Activated CD8-positive, alpha-beta T cell treated with anti-CD3 and anti-CD28 coated beads, Interleukin-2, amount 10 ng/mL, durations not matched to agents 7 days and 5 days (primary cell): ENCODE measurements at regions not wholly inside any gene's neighbourhood (a gene's known extent, or its start where the extent isn't known, plus 50 kb on each side); places are given as distances from the start of the nearest gene placed in this dataset.

ENCODE experiments used
- ATAC-seq: fragments of 150-1000 bp; cut with Tn5 transposase; one replicate; pipeline ENCODE4 v1.10.0; 2021; ENCODE audit warnings: moderate library complexity
- CTCF ChIA-PET: fragments of 350-600 bp; sonication (Branson Sonifier 250); formaldehyde crosslinking; loops from one replicate; lab custom pipeline; 2021; ENCODE audit warnings: antibody characterized with exemption; lab: Charles Lee
- POLR2A ChIA-PET: fragments of 350-600 bp; sonication (Branson Sonifier 250); formaldehyde crosslinking; loops from one replicate; lab custom pipeline; 2021; ENCODE audit warnings: antibody characterized with exemption; lab: Charles Lee
- DNase-seq: peaks from one replicate; pipeline ENCODE4 v3.0.0-alpha.2; 2020
- H3K27ac Mint-ChIP-seq: one replicate; pipeline ENCODE4 v1.8.0; 2021; ENCODE audit warnings: mild to moderate bottlenecking, mixed read lengths
- H3K27me3 Mint-ChIP-seq: one replicate; pipeline ENCODE4 v1.8.0; 2021; ENCODE audit warnings: low read depth, mixed read lengths
- H3K36me3 Mint-ChIP-seq: one replicate; pipeline ENCODE4 v1.8.0; 2021; ENCODE audit warnings: low read depth, mixed read lengths
- H3K4me1 Mint-ChIP-seq: one replicate; pipeline ENCODE4 v1.8.0; 2021; ENCODE audit warnings: low read depth, mixed read lengths
- H3K4me3 Mint-ChIP-seq: one replicate; pipeline ENCODE4 v1.8.0; 2021; ENCODE audit warnings: mild to moderate bottlenecking, mixed read lengths
- H3K9me3 Mint-ChIP-seq: one replicate; pipeline ENCODE4 v1.8.0; 2022; ENCODE audit warnings: mixed read lengths; ENCODE audit not compliant: insufficient read depth

DNA sequence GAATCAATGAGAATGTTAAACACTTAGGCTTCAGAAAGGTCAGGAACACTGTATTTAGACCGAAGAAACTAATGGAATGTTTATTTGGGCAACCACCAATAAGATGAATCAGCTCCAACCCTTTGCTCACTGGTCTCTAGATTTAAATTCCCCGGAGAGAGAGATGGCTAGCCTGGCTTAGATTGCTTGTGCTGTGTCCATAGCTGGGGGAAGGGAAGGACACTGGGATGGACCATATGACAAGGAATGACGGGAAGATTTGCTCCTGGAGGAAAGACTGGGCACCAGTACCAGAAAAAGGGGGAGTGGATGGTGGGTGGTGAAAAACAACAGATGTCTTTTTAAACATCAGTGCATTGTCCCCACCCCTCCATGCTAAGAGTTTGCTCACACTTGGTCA lies 426.6 kb downstream of the DUSP10 start:
- Mint-ChIP-seq H3K36me3 (no peaks in the 10 kb centered on the region), H3K4me1 (no peaks in the 10 kb centered on the region), H3K27ac (no peak overlapping the region), H3K9me3 (no peaks in the 10 kb centered on the region), H3K27me3 (no peaks in the 10 kb centered on the region), H3K4me3 (no peak overlapping the region)
- DNase-seq (no peak), ATAC-seq (no peak)
- ChIA-PET CTCF (no interaction called here), POLR2A (no interaction called here)

DNA sequence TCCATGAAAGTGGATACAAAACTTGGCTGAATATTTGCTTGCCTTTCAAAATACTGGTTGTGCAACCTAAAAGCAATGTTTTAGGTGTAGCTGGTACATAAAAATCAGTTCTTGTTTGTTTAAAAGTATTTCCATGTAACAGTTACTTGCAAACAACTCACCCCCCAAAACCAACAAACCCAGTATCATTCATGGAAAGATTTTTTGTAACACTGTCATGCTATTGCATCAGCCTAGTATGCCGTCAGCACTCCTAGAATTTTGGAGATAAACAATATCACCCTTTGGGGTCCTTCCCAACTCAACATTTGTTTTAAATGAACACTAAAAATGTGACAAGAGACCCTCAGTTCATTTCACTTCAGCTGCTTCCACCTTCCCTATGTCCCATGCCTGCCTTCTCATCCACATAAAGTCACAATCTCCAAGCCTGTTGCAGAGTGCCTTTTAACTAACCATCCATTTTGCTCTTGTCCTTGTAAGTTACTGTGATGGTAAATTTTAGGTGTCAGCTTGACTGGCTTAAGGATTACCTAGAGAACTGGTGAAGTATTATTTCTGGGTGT lies 425.3 kb downstream of the DUSP10 start:
- Mint-ChIP-seq H3K4me1 (no peaks in the 10 kb centered on the region), H3K4me3 (no peak overlapping the region), H3K9me3 (no peaks in the 10 kb centered on the region), H3K27ac (no peak overlapping the region), H3K36me3 (no peaks in the 10 kb centered on the region), H3K27me3 (no peaks in the 10 kb centered on the region)
- ChIA-PET POLR2A (no interaction called here), CTCF (no interaction called here)
- DNase-seq (no peak), ATAC-seq (no peak)

DNA sequence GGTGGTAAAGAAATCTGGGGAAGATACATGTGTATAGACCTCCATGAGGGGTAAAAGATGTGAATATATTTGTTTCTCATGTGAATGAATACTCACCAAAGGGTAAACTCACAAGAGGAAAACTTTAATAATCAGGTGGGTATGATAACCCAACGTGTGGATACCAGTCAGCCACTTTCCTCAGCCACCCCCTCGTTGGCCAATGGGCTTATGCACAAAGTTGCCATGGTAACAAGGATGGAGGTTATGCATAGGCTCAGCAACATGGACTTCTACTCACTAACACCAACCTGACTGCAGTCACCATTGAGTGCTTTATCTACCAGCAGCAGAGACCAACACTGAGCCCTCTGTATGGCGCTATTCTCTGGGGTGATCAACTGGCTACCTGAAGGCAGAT lies 424.4 kb downstream of the DUSP10 start:
- ChIA-PET CTCF (no interaction called here), POLR2A (no interaction called here)
- Mint-ChIP-seq H3K9me3 (no peaks in the 10 kb centered on the region), H3K4me1 (no peaks in the 10 kb centered on the region), H3K27ac (no peak overlapping the region), H3K36me3 (no peaks in the 10 kb centered on the region), H3K4me3 (no peak overlapping the region), H3K27me3 (no peaks in the 10 kb centered on the region)
- ATAC-seq (no peak), DNase-seq (no peak)

DNA sequence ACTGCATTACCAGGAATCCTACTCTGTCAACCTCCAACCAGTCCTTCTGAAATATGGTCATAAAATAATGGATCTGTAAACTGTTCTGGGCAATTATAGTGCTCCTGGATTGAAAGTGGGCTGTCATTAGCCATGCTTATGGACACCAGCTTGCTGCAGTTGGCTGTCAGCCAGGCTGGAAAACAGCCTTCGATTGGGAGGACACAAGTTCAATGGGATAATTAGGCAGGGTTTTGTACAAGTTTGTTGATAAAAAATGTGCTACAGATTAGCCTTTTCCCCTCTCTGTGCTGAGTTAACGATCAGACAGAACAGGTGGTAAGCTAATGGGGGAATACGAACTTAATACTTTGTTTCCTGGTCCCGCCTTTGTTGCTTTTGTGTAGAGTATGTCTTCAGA lies 413.9 kb downstream of the DUSP10 start:
- DNase-seq = no peak
- POLR2A ChIA-PET = no interaction called here
- Mint-ChIP-seq H3K4me3 (no peak overlapping the region), H3K27me3 (no peaks in the 10 kb centered on the region), H3K9me3 (no peaks in the 10 kb centered on the region), H3K36me3 (no peaks in the 10 kb centered on the region), H3K4me1 (no peaks in the 10 kb centered on the region), H3K27ac (no peak overlapping the region)
- ATAC-seq = no peak
- CTCF ChIA-PET = no interaction called here

DNA sequence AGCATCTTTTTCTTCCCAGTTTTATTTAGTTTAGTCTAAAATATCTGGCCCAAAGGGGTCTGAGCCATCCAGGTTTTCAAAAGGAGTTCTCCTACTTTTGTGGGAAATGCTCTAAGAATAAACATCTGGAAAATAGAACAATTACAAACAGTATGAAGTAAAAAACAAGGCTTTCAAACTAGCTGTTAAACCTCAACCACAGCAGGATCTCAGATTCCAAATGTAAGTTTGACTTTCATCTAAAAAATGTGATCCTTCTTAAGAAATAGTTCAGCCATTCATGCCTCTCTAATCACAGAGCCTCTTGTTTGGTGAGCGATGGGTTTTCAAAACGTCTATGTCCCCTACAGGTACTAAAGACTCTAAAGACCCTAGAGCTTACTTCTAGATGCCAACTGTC lies 413.5 kb downstream of the DUSP10 start:
- ATAC-seq (no peak), DNase-seq (no peak)

DNA sequence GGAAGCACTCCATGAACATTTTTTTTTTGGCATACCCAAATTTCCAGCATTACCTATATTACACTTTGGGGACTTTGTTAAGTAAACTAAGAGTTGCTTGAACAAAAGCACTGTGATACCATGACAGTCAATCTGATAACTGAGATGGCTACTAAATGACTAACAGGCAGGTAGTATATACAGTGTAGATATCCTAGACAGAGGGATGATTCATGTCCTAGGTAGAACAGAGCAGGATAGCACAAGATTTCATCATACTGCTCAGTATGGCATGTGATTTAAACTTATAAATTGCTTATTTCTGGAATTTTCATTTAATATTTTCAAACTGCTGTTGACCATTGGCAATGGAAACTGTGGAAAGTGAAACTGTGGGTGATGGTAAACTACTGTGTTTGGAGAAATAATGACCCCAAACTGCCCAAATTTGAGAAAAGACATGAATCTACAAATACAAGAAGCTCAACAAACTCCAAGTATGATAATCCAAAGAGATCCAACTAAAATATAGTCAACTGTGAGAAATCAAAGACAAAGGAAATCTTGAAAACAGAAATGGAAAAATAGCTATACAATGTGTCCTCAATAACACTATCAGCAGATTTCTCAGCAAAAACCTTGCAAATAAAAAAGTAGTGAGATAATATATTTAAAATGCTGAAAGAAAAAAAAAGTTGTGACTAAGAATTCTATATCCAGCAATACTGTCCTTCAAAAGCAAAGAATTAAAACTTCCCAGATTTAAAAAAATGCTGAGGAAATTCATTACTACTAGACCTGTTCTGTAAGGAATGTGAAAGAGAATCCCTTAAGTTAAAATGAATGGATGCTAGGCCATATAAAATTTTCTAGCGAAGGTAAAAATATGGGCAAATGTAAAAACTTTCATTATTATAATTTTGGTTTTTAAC lies 410.4 kb downstream of the DUSP10 start:
- Mint-ChIP-seq H3K36me3 (no peaks in the 10 kb centered on the region), H3K4me3 (no peak overlapping the region), H3K27me3 (no peaks in the 10 kb centered on the region), H3K4me1 (no peaks in the 10 kb centered on the region), H3K9me3 (no peaks in the 10 kb centered on the region), H3K27ac (no peak overlapping the region)
- ATAC-seq (no peak), DNase-seq (no peak)
- ChIA-PET CTCF (no interaction called here), POLR2A (no interaction called here)

More for the DNA sequence above, 413.5 kb downstream of the DUSP10 start:
- H3K4me1 Mint-ChIP-seq = no peaks in the 10 kb centered on the region
- H3K27me3 Mint-ChIP-seq = no peaks in the 10 kb centered on the region
- ChIA-PET POLR2A (no interaction called here), CTCF (no interaction called here)
- H3K4me3 Mint-ChIP-seq = no peak overlapping the region
- H3K36me3 Mint-ChIP-seq = no peaks in the 10 kb centered on the region
- no peak overlapping the region for H3K27ac Mint-ChIP-seq
- H3K9me3 Mint-ChIP-seq = no peaks in the 10 kb centered on the region

DNA sequence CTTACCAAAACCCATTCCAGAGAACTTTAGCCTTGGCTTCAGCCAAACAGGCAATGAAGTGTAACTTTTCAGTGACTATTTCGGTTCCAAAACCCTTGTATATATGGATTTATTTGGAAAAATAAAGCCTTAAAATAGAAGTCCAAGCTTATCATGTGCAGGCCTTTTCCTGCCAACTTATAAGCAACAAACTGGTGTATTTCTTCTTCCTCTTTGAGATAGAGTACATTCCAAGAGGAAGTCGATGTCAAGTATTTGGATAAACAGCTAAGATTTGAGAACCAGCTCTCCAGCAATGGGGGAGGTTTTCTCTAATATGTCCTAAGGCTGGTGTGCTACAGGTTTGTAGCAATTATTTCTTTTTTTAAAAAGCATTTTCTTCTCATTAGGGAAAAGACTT lies 407.8 kb downstream of the DUSP10 start:
- H3K36me3 Mint-ChIP-seq = no peaks in the 10 kb centered on the region
- no peaks in the 10 kb centered on the region for H3K27me3 Mint-ChIP-seq
- H3K4me3 Mint-ChIP-seq = no peak overlapping the region
- ATAC-seq (no peak), DNase-seq (no peak)
- POLR2A ChIA-PET = no interaction called here
- no peaks in the 10 kb centered on the region for H3K4me1 Mint-ChIP-seq
- no peak overlapping the region for H3K27ac Mint-ChIP-seq
- H3K9me3 Mint-ChIP-seq = no peaks in the 10 kb centered on the region
- CTCF ChIA-PET = no interaction called here

DNA sequence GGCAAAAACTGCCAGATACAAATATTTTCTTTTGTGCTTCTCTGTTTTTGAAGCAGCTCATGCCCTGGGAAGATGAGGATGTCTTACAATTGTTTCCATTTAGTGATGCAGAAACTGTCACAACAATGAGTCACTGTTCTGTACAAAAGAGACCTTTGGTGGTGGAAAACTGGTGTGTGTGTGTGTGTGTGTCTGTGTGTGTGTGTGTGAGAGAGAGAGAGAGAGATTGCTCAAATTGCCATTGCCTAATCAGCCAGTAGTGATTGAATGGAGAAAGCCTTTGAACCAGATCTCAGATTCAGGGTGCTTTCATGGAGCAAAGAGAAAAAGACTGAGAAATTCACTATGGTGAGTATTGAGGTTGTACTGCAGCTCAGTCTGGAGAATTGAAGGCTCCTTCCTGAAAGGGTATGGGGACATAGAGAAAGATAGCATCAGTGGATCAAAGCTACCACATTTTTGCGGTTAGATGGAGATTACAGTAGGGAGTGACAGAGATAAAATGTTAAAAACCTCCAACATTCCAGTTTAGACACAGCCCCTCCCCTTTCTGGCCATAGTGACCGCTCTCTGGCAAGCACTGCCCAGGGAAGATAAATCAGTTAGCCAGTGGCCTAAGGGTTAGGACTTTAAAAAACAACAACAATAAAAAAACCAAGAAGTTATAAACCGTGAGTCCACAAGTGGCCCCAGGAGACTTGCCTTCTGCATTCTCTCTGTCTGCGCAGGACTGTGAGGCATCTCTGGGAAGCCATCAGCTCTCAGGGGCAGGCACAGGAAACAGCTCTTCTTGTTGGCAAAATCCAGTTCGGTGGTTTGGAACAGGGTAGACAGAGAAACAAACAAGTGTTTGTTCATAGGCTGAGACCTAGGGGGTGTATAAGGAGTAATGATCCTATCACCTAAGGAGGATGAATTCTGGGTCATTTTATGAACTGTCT lies 406.5 kb downstream of the DUSP10 start:
- POLR2A ChIA-PET = no interaction called here
- DNase-seq (no peak), ATAC-seq (no peak)
- CTCF ChIA-PET = no interaction called here
- Mint-ChIP-seq H3K4me1 (no peaks in the 10 kb centered on the region), H3K9me3 (no peaks in the 10 kb centered on the region), H3K4me3 (no peak overlapping the region), H3K36me3 (no peaks in the 10 kb centered on the region), H3K27me3 (no peaks in the 10 kb centered on the region), H3K27ac (no peak overlapping the region)

DNA sequence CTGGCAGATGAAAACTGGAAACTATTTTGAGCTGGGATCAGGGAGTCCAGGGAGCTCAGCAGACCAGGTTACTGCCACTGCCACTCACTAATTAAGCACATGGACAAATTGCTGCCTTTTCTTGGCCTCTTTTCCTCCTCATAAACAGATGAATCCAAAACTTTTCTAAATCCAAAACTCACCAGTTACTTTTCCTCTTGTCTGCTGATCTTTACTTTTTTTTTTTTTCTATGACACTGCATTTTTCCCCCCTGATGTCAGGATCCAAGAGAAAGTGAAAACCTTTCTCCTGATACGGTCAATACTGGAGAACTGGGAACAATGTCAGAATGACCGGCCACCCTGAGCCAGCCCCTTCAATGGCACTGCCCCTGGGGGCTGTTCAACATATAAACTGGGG lies 405.8 kb downstream of the DUSP10 start:
- Mint-ChIP-seq H3K4me1 (no peaks in the 10 kb centered on the region), H3K27ac (no peak overlapping the region), H3K4me3 (no peak overlapping the region), H3K9me3 (no peaks in the 10 kb centered on the region), H3K27me3 (no peaks in the 10 kb centered on the region), H3K36me3 (no peaks in the 10 kb centered on the region)
- CTCF ChIA-PET = no interaction called here
- ATAC-seq = no peak
- no peak for DNase-seq
- POLR2A ChIA-PET = no interaction called here

DNA sequence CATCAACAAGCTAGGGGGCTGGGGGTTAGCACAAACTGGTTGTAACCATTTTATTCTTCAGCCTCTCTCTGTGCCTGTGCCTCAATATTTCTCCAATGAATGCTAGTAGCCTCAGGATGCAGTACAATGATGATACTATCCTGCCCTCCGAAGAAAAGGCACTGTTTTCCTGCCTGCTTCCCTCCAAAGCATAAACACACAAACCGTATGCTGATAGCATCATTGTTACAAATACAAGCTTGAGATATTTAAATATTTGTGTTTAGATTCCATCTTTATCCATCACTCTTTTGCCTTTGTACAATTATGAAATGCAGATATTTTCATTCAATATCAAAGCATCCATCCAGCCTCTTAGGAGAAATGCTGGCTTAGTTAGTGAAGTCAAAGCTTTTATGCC lies 404.8 kb downstream of the DUSP10 start:
- CTCF ChIA-PET = no interaction called here
- Mint-ChIP-seq H3K36me3 (no peaks in the 10 kb centered on the region), H3K27ac (no peak overlapping the region), H3K4me3 (no peak overlapping the region), H3K4me1 (no peaks in the 10 kb centered on the region), H3K9me3 (no peaks in the 10 kb centered on the region), H3K27me3 (no peaks in the 10 kb centered on the region)
- DNase-seq (no peak), ATAC-seq (no peak)
- POLR2A ChIA-PET = no interaction called here

DNA sequence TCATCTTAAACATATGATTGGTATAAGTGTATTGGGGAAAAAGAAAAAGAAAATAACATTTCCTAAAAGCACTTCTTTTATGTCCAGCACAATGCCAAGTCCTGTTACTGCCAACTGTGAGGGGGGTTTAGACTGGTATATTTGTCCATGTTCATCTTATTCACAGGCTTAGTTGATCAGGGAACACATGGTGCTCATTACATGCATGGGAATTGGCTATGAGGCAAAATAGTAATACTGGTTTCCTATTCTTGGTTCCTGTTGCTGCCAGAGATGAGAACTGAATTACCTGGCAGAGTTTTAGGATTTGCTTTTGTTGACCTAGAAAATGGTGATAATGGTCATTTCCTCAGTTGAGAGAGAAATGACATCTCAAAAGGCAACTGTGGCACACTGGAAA lies 398.8 kb downstream of the DUSP10 start:
- Mint-ChIP-seq H3K27ac (no peak overlapping the region), H3K36me3 (no peaks in the 10 kb centered on the region), H3K4me1 (no peaks in the 10 kb centered on the region), H3K9me3 (no peaks in the 10 kb centered on the region), H3K4me3 (no peak overlapping the region), H3K27me3 (no peaks in the 10 kb centered on the region)
- DNase-seq (no peak), ATAC-seq (no peak)
- ChIA-PET CTCF (no interaction called here), POLR2A (no interaction called here)

DNA sequence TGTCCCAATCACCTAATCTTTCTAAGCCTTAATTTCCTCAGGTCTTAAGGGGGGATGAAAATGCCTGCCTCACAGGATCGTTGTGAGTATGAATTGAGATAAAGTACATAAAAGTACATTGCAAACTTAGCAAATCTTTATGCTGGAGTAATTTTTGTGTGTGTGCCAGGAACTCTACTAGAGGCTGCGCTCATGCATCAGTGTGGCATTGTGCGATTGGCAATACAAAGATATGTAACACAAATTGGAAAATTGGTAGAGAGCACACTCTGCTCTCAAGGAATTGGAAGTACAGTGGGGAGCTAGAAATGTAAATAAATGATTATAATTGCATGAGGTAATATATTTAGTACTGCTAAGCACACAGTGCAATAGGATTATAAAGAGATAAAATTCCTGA lies 398.3 kb downstream of the DUSP10 start:
- ChIA-PET CTCF (no interaction called here), POLR2A (no interaction called here)
- no peaks in the 10 kb centered on the region for H3K4me1 Mint-ChIP-seq
- H3K36me3 Mint-ChIP-seq = no peaks in the 10 kb centered on the region
- no peak overlapping the region for H3K27ac Mint-ChIP-seq
- DNase-seq (no peak), ATAC-seq (no peak)
- H3K27me3 Mint-ChIP-seq = no peaks in the 10 kb centered on the region
- no peak overlapping the region for H3K4me3 Mint-ChIP-seq
- H3K9me3 Mint-ChIP-seq = no peaks in the 10 kb centered on the region
